Activated CD8-positive, alpha-beta T cell treated with anti-CD3 and anti-CD28 coated beads for 36 hours (primary cell): ENCODE measurements at regions not wholly inside any gene's neighbourhood (a gene's known extent, or its start where the extent isn't known, plus 50 kb on each side); places are given as distances from the start of the nearest gene placed in this dataset.

Experiments used
- ATAC-seq: fragments of 200-7000 bp; cut with Tn5 transposase; one replicate; pipeline ENCODE4 v1.10.0; 2021; ENCODE audit warnings: mild to moderate bottlenecking, moderate library complexity
- CTCF ChIA-PET: fragments of 350-600 bp; sonication (Branson Sonifier 250); formaldehyde crosslinking; loops from one replicate; lab custom pipeline; 2021; ENCODE audit warnings: antibody characterized with exemption; lab: Charles Lee
- POLR2A ChIA-PET: fragments of 350-600 bp; sonication (Branson Sonifier 250); formaldehyde crosslinking; loops from one replicate; lab custom pipeline; 2021; ENCODE audit warnings: antibody characterized with exemption; lab: Charles Lee
- DNase-seq: peaks from one replicate; pipeline ENCODE4 v3.0.0-alpha.2; 2020
- H3K27ac Mint-ChIP-seq: one replicate; pipeline ENCODE4 v1.8.0; 2021; ENCODE audit warnings: mild to moderate bottlenecking, mixed read lengths
- H3K27me3 Mint-ChIP-seq: one replicate; pipeline ENCODE4 v1.8.0; 2021; ENCODE audit warnings: mixed read lengths
- H3K36me3 Mint-ChIP-seq: one replicate; pipeline ENCODE4 v1.8.0; 2021; ENCODE audit warnings: low read depth, mixed read lengths
- H3K4me1 Mint-ChIP-seq: one replicate; pipeline ENCODE4 v1.8.0; 2021; ENCODE audit warnings: low read depth, mixed read lengths
- H3K4me3 Mint-ChIP-seq: one replicate; pipeline ENCODE4 v1.8.0; 2021; ENCODE audit warnings: mild to moderate bottlenecking, moderate library complexity, mixed read lengths
- H3K9me3 Mint-ChIP-seq: one replicate; pipeline ENCODE4 v1.8.0; 2021; ENCODE audit warnings: mixed read lengths
- intact Hi-C: fragments of 100-400 bp; cut with micrococcal nuclease; formaldehyde crosslinking; loops from one replicate; pipeline ENCODE4 v1.10.0; 2022
- TF ChIP-seq, protein P1 (sequence below): fragments of 200-600 bp; IDR thresholded peaks from one replicate; pipeline ENCODE4 v1.8.0; 2022; ENCODE audit warnings: antibody characterized with exemption, mild to moderate bottlenecking

- ChIA-PET CTCF (no interaction called here), POLR2A (no interaction called here)
Observed at GRCh38 chr2:222034058-222034457, 264.7 kb downstream of the PAX3 start.

DNA sequence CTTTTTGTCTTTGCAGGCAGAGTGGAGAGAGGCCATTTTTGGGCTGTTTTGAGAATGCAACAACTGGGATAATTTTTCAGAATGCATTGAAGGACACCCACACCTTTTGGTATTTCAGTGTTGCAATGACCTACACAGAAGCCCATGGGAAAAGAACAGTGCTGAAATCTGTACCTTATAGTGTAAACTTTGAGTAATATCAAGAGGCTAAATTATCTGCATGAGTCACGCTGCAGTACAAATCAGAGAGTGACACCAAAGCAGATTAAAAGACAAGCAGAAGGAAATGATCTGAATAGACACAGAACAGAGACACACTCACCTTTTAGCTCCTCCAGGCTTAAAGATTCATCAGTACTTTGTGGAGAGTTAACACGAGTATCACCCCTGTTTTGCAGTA is 265.3 kb downstream of the PAX3 start:
- Mint-ChIP-seq H3K27me3 (no peaks in the 10 kb centered on the region), H3K9me3 (no peaks in the 10 kb centered on the region), H3K4me3 (no peak overlapping the region), H3K36me3 (no peaks in the 10 kb centered on the region), H3K4me1 (no peaks in the 10 kb centered on the region), H3K27ac (no peak overlapping the region)
- ChIA-PET POLR2A (no interaction called here), CTCF (no interaction called here)
- DNase-seq, result no peak
- TF ChIP-seq, protein P1, sequence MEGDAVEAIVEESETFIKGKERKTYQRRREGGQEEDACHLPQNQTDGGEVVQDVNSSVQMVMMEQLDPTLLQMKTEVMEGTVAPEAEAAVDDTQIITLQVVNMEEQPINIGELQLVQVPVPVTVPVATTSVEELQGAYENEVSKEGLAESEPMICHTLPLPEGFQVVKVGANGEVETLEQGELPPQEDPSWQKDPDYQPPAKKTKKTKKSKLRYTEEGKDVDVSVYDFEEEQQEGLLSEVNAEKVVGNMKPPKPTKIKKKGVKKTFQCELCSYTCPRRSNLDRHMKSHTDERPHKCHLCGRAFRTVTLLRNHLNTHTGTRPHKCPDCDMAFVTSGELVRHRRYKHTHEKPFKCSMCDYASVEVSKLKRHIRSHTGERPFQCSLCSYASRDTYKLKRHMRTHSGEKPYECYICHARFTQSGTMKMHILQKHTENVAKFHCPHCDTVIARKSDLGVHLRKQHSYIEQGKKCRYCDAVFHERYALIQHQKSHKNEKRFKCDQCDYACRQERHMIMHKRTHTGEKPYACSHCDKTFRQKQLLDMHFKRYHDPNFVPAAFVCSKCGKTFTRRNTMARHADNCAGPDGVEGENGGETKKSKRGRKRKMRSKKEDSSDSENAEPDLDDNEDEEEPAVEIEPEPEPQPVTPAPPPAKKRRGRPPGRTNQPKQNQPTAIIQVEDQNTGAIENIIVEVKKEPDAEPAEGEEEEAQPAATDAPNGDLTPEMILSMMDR, result no peak
- no peak for ATAC-seq
- intact Hi-C loops, result no loop called here

More at GRCh38 chr2:222034058-222034457, 264.7 kb downstream of the PAX3 start:
- Mint-ChIP-seq H3K4me3 (no peak overlapping the region), H3K27ac (no peak overlapping the region), H3K4me1 (no peaks in the 10 kb centered on the region), H3K36me3 (no peaks in the 10 kb centered on the region), H3K9me3 (no peaks in the 10 kb centered on the region), H3K27me3 (no peaks in the 10 kb centered on the region)
- TF ChIP-seq, protein P1, result no peak
- intact Hi-C loops, result no loop called here
- DNase-seq (no peak), ATAC-seq (no peak)

- ATAC-seq, result no peak
- no peak overlapping the region for H3K27ac Mint-ChIP-seq
- H3K36me3 Mint-ChIP-seq, result no peaks in the 10 kb centered on the region
- intact Hi-C loops, result no loop called here
- H3K4me3 Mint-ChIP-seq, result no peak overlapping the region
- H3K4me1 Mint-ChIP-seq, result no peaks in the 10 kb centered on the region
- CTCF ChIA-PET, result interaction anchor here (1.1 to 1.9 kb wide), 2 partner anchors 10 to 12 kb away, joined by 4 read pairs; no protein-coding TSS in a partner anchor
- no peaks in the 10 kb centered on the region for H3K27me3 Mint-ChIP-seq
- TF ChIP-seq, protein P1, result no peak
- POLR2A ChIA-PET, result no interaction called here
- no peak for DNase-seq
- H3K9me3 Mint-ChIP-seq, result no peaks in the 10 kb centered on the region
Observed at GRCh38 chr2:222025881-222026271, 272.9 kb downstream of the PAX3 start.

GRCh38 chr2:222024932-222025880 is 273.6 kb downstream of the PAX3 start:
- ATAC-seq (no peak), DNase-seq (no peak)
- no peak overlapping the region for H3K4me3 Mint-ChIP-seq
- intact Hi-C loops, result no loop called here
- no peak overlapping the region for H3K27ac Mint-ChIP-seq
- H3K9me3 Mint-ChIP-seq, result no peaks in the 10 kb centered on the region
- no peaks in the 10 kb centered on the region for H3K4me1 Mint-ChIP-seq
- ChIA-PET CTCF (interaction anchor here (0.7 to 1.9 kb wide), 11 partner anchors 9 to 589 kb away, joined by 3 to 6 read pairs (median 3); no protein-coding TSS in a partner anchor), POLR2A (no interaction called here)
- TF ChIP-seq, protein P1, result peak; percentile 59
- no peaks in the 10 kb centered on the region for H3K36me3 Mint-ChIP-seq
- H3K27me3 Mint-ChIP-seq, result no peaks in the 10 kb centered on the region

DNA sequence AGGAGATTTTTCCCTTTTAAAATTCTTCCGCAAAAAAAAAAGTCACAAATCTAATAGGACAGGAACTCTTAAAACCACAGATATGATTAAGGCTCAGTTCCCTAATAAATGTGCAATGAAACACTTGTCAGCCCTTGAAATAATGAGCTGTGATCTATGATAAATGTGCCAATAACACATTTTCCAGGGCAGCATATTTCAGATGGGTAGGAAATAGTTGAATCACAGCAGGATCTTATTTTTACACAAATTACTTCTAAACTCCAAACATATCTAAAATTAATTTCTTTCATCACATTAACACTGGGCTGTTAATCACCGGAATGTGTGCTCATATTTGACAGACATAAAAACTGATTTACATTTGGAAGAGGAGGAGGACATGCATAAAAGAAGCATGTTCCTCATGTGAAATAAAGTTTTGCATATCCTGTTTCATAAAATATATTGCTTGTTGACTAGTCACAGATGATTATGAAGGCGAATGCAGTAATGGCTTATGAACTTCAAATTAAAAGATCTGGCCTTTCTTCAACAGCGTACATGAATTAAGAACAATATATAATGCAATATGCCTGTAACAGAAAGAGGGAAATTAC is 281.4 kb downstream of the PAX3 start:
- Mint-ChIP-seq H3K27ac (no peak overlapping the region), H3K36me3 (no peaks in the 10 kb centered on the region), H3K9me3 (no peaks in the 10 kb centered on the region), H3K4me1 (no peaks in the 10 kb centered on the region), H3K4me3 (no peak overlapping the region), H3K27me3 (peaks cover 4% of the 10 kb centered on the region)
- TF ChIP-seq, protein P1, result no peak
- ChIA-PET POLR2A (no interaction called here), CTCF (no interaction called here)
- intact Hi-C loops, result no loop called here
- DNase-seq, result no peak
- ATAC-seq, result no peak
